Esophagus muscularis mucosa (tissue), 3 donors: ENCODE measurements at regions not wholly inside any gene's neighbourhood (a gene's known extent, or its start where the extent isn't known, plus 50 kb on each side); places are given as distances from the start of the nearest gene placed in this dataset.

Experiments
- CTCF ChIP-seq, 3 experiments: fragments of 200-600 bp in 2 of 3; fragments of 450-650 bp in 1 of 3; sonication (generic) in 2 of 3; IDR thresholded peaks; one replicate each; pipeline ENCODE4 v1.5.1; 2017 to 2019; ENCODE audit warnings: antibody characterized with exemption in 3 of 3, mild to moderate bottlenecking in 2 of 3, moderate library complexity in 1 of 3
- POLR2A ChIP-seq: fragments of 450-650 bp; IDR thresholded peaks from one replicate; pipeline ENCODE4 v1.6.1; 2017; ENCODE audit warnings: antibody characterized with exemption, moderate library complexity, mild to moderate bottlenecking, low read depth
- POLR2AphosphoS5 ChIP-seq, 2 donors: sonication (generic); formaldehyde crosslinking; IDR thresholded peaks; one replicate each; pipeline ENCODE4 v1.6.1; 2017; ENCODE audit warnings: antibody characterized with exemption in 2 of 2

- TF ChIP-seq CTCF (IDR thresholded peaks at IDR 0.05) (no peak), POLR2A (no peak), POLR2AphosphoS5 (IDR thresholded peaks at IDR 0.05) (no peak)
These were observed 65.8 kb upstream of the SEPTIN5 start for GRCh38 chr22:19648419-19648929.
